Muscle of back (tissue), 3 donors: ENCODE measurements at regions not wholly inside any gene's neighbourhood (a gene's known extent, or its start where the extent isn't known, plus 50 kb on each side); places are given as distances from the start of the nearest gene placed in this dataset.
"Not testable (repeated sequence)": the region's sequence is repeated elsewhere in the genome, so short reads cannot be mapped to it uniquely, and the experiment has no call there.

Experiments used
- DNase-seq, 3 donors: peaks; one replicate each; pipeline versions ENCODE4 v3.0.0 to v3.0.0-alpha.2; 2013

GRCh38 chr4:66429276-66429675, 759.0 kb upstream of the EPHA5 start:
- peak; percentile 30 to 72 (median 68) for DNase-seq

GRCh38 chr4:66416425-66416824, 746.1 kb upstream of the EPHA5 start:
- DNase-seq, result no peak

DNA sequence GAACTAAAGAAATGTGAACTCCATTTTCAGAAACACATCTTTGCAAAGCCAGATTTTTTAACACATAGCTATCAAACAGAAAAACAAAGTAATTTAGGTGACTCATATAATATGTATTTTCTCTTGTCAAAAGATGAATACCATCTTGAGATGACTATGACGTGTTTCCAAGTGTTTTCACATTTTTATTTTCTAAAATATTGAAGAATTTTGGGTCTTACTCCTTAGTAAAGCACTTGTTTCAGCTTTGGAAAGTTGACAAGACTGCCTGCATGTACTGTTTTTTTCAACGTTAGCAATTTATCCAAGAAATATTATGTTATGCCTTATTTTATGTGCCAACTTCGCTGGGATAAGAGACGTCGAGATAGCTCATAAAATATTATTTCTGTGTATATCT, 733.9 kb upstream of the EPHA5 start:
- no peak for DNase-seq

DNA sequence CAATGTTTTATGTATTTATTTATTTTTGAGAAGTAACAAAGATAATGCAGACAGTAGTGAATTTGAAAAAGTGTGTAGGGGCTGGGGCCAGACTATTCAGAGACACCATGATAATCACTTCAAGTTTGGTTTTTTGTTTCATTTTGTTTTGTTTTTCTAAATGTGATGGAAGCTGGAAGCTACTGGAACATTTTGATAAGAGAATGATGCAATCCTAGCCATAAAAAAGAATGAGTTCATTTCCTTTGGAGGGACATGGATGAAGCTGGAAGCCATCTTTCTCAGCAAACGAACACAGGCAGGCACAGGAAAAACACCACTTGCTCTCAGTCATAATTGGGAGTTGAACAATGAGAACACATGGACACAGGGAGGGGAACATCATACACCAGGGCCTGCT, 706.6 kb upstream of the EPHA5 start:
- DNase-seq, result no peak

- DNase-seq, result no peak
Measured at GRCh38 chr4:66376396-66376795, 706.1 kb upstream of the EPHA5 start.

DNA sequence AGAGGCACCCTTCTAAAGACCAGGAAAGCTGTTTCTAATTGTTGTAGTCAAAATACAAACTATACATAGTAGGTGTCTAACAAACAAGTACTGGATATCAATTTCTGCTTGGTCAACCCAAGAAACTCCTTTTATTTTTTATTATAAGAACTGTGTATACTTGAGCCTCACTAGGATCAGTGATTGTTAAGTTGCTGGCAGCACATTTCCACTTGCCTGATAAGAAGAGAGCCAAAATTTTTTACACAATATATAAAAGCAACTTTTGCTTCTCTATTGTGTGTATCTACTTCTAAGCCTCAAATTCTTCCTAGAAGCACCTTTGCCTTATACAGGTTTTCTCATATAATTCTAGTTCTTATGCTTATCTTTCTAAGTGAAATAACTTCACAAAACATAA, 703.0 kb upstream of the EPHA5 start:
- DNase-seq, result no peak

DNA sequence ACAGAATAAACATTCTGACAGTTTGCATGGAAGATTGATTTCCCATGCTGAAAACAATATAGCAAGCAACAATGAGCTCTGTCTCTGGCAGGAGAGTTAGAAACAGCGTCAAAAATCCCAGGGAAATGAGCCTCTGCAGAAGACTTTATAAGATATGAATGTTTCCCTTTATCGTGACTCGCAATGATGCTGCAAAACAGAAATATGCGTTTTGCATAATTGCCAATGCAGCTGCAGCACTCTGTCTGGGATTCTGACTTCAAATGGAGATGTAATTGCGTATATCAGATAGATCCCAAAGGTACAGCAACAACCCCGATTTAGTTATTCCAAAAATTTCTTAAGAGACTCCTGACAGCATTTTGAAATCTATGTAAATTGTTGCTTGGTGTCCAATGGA, 702.4 kb upstream of the EPHA5 start:
- peak; percentile 74 to 89 (median 84) for DNase-seq

DNA sequence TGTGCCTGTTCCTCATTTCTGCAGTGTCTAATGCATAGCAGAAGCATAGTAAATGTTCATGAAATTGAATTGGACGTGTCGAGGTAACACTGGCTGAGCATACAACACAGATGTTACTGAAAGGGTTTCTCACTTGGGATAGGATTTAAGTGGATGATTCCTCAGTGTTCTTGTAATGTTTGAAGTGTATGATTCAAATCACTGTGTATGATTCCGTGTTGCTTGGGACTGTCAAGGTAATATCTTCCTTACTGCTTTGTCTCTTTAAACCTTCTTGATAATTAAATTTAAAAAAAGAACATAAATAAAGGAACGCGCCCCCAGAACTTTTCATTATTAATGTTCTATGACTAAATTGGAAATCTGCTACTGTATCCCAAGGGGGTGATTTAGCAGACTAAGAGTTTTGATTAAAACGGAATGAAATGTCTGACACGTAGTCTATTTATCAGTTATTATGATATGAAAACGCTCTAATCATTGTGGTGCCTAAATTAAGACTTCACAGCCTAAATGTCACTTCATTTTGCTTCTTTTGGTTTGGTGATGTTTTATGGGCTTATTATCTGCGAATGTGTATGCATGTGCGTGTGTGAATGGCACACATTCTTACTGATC, 696.9 kb upstream of the EPHA5 start:
- no peak for DNase-seq

GRCh38 chr4:66360395-66360794, 690.1 kb upstream of the EPHA5 start:
- not testable (repeated sequence) for DNase-seq

DNA sequence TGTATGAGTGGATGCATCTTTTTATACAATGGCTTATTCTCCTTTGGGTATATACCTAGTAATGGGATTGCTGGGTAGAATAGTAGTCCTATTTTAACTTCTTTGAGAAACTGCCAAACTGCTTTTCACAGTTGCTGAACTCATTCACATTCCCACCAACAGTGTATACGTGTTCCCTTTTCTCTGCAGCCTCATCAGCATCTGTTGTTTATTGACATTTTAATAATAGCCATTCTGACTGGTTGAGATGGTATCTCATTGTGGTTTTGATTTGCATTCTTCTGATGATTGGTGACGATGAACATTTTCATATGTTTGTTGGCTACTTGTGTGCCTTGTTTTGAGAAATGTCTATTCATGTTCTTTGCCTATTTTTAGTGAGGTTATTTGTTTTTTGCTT, 687.0 kb upstream of the EPHA5 start:
- DNase-seq, result no peak

- DNase-seq, result no peak
Measured at GRCh38 chr4:66355328-66355727, 685.0 kb upstream of the EPHA5 start.

- DNase-seq, result no peak
Measured at GRCh38 chr4:66351761-66352160, 681.5 kb upstream of the EPHA5 start.

DNA sequence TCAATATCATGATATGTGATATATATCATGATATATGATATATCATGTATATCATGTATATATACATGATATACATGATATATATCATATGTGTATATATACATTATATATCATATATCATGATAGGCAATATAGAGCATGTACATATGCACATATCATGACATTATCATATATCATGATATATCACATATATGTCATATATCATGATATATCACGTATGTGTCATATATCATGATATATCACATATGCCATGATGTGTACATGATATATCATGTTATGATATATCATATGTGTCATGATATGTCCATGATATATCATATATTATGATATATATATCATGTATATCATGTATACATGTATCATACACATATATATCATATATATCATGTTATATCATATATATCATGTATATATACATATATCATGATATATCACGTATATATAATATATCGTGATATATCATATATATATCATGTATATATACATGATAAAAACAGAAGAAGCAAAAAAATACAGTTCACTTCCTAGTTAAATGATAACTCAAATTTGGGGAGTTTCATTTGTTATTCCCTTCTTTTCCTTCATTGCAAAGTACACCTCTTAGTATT, 670.1 kb upstream of the EPHA5 start:
- no peak for DNase-seq

DNA sequence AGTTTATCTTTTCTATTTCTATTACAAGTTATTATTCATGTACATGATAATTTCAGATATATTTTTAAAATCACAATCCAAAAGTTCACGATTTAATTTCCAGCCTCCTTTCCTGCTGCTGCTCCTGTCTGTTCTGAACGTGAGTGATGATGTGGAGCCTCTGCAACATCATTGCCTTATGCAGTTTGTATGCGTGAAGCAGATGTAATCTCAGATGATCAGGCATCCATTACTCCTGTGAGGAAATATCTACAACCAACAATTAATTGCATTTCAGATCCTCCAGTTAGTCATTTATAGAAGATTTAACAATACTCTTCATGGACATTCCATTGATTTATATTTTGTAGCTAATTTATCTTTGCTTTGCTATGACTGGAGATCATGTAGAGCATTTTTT, 668.7 kb upstream of the EPHA5 start:
- DNase-seq, result no peak

DNA sequence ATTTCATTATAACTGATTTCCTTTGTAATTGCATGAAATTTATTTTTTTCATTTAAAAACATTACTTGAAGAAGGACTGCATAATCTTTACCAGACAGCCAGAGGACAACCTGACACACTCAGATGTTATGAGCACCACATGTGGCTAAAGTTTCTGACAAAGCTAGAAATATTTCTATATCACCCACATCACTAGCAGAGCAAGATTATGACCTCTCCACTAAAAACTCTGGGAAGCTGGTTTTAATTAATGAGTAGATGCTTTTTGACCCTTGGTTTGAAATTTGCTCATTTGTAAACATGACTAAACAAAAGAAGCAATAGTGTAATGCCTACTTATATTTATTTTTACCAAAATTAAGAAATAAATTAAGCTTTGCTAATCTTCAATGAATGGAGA, 661.5 kb upstream of the EPHA5 start:
- no peak for DNase-seq

DNA sequence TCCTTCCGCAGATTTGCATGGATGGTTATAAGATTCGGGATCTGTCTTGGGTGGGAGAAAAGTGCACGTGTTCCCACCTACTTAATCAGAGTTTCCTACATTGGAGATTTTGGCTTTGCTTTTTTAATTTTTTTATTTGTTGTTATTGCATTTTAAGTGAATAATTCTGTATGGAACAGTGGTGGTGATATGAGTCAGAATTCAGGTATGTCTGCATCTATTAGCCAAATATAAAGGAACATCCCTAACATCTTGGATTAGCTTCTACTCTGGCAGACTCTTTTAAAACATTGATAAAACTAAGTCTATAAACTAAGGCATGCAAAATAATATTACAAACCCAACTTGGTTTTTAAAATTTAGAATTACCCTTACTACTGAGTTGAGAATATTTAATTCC, 659.8 kb upstream of the EPHA5 start:
- no peak for DNase-seq

- DNase-seq, result no peak
Measured at GRCh38 chr4:66328803-66329574, 658.7 kb upstream of the EPHA5 start.

DNA sequence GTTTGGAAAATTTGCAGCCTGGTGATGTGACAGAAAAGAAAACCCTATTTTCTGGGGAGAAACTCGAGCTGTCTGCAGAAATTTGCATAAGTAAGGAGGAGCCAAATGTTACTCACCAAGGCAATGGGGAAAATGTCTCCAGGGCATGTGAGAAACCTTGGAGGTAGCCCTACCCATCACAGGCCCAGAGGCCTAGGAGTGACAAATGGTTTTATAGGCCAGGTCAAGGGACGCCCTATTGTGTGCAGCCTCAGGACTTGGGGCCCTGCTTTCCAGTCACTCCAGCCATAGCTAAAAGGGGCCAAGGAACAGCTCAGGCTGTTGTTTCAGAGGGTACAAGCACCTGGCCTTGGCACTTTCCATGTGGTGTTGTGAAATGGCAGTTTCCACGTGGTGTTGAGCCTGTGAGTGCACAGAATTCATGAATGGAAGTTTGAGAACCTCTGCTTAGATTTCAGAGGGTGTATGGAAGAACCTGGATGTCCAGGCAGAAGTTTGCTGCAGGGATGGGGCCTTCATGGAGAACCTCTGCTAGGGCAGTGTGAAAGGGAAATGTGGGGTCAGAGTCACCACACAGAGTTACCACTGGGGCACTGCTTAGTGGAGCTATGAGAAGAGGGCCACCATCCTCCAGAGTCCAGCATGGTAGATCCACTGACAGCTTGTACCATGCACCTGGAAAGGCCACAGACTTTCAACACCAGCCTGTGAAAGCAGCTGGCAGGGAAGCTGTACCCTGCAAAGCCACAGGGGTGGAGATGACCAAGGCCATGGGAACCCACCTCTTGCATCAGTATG, 637.6 kb upstream of the EPHA5 start:
- no peak for DNase-seq

- no peak for DNase-seq
Measured at GRCh38 chr4:66300336-66300934, 630.1 kb upstream of the EPHA5 start.

- no peak for DNase-seq
Measured at GRCh38 chr4:66298569-66298968, 628.3 kb upstream of the EPHA5 start.

- DNase-seq, result no peak
Measured at GRCh38 chr4:66297703-66298102, 627.4 kb upstream of the EPHA5 start.

- DNase-seq, result no peak
Measured at GRCh38 chr4:66294638-66295037, 624.3 kb upstream of the EPHA5 start.
